Activated T-cell treated with anti-CD3 and anti-CD28 coated beads, Interleukin-2, amount 50 U/mL, for 4 hours (primary cell): ENCODE measurements at regions not wholly inside any gene's neighbourhood (a gene's known extent, or its start where the extent isn't known, plus 50 kb on each side); places are given as distances from the start of the nearest gene placed in this dataset.

Experiments used
- ATAC-seq, 2 donors: fragments of 200-7000 bp; cut with Tn5 transposase; one replicate each; pipeline ENCODE4 v1.10.0; 2021
- DNase-seq: peaks from one replicate; pipeline ENCODE4 v3.0.0-alpha.2; 2020
- H3K27me3 Mint-ChIP-seq: one replicate; pipeline ENCODE4 v1.8.0; 2021; ENCODE audit warnings: low read depth, mixed read lengths
- H3K36me3 Mint-ChIP-seq: one replicate; pipeline ENCODE4 v1.8.0; 2022; ENCODE audit warnings: mixed read lengths; ENCODE audit not compliant: insufficient read depth
- H3K4me1 Mint-ChIP-seq: one replicate; pipeline ENCODE4 v1.8.0; 2021; ENCODE audit warnings: low read depth, mixed read lengths
- H3K4me3 Mint-ChIP-seq: one replicate; pipeline ENCODE4 v1.8.0; 2021; ENCODE audit warnings: mild to moderate bottlenecking, moderate library complexity, mixed read lengths
- H3K9me3 Mint-ChIP-seq: one replicate; pipeline ENCODE4 v1.8.0; 2021; ENCODE audit warnings: mixed read lengths

DNA sequence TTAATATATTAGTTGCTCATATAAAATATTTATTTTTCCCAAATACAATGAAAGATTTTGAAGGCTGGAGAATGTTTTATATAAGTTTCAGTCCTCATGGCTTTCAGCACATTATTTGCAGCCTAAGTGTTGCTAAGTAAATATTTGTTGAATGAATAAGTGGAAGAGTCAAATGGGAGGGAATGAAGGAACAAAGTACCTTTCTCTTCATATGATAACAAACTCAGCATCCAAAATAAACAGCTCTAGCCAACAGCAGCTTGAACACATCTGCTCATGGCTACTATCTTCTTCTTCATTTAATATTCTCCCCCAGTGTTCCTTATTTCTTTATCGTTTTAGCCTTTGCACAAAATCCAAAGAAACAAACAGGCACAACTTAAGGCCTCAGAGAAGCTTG, 385.2 kb upstream of the PIK3C3 start:
- Mint-ChIP-seq H3K4me3 (no peak overlapping the region), H3K27me3 (no peaks in the 10 kb centered on the region), H3K9me3 (peaks cover 3% of the 10 kb centered on the region), H3K4me1 (no peaks in the 10 kb centered on the region), H3K36me3 (no peaks in the 10 kb centered on the region)
- no peak for ATAC-seq
- DNase-seq, result no peak

DNA sequence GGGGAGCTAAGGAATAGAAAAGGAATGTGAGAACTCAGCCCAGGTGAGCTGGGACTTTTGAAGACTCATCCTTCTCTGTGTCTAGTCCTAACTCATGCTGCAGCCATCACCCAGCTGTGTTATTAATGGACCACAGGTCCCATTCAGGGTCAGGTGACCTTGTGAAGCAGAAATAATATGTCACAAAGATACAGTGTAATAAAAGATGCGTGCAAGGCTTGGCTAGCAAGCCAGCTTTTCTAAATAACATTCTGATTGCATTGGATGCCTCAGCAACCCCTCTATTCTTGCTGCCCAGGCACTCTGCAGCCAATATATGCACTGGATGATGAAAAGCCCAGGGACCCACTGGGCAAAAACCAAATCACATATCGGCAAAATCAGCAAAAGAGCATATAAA, 393.1 kb upstream of the PIK3C3 start:
- DNase-seq (no peak), ATAC-seq (no peak)
- peaks cover 9% of the 10 kb centered on the region for H3K9me3 Mint-ChIP-seq
- no peaks in the 10 kb centered on the region for H3K36me3 Mint-ChIP-seq
- no peaks in the 10 kb centered on the region for H3K27me3 Mint-ChIP-seq
- no peak overlapping the region for H3K4me3 Mint-ChIP-seq
- H3K4me1 Mint-ChIP-seq, result no peaks in the 10 kb centered on the region

GRCh38 chr18:41558715-41559114, 396.3 kb upstream of the PIK3C3 start:
- H3K4me1 Mint-ChIP-seq, result no peaks in the 10 kb centered on the region
- H3K36me3 Mint-ChIP-seq, result no peaks in the 10 kb centered on the region
- DNase-seq, result no peak
- no peaks in the 10 kb centered on the region for H3K27me3 Mint-ChIP-seq
- no peak for ATAC-seq
- H3K9me3 Mint-ChIP-seq, result peaks cover 9% of the 10 kb centered on the region
- H3K4me3 Mint-ChIP-seq, result no peak overlapping the region

DNA sequence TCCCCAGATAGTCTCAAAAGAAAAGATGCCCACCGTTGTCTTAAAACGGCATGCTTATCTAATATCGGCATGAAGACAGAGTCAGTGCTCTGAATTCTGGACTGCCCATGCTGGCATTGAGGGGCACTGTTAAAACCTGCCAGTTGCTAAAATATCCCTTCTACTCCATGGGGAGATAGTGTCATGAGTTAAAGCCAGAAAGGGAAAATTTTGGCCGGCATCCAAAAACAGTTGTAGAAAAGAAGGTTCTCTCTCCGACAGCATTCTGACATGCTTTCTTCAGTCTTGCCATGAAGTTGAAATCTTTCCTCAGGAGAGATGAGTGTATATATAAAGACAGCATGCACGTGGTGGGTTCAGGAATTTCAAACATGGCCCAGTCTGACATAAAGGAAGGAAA, 401.3 kb upstream of the PIK3C3 start:
- H3K27me3 Mint-ChIP-seq, result no peaks in the 10 kb centered on the region

GRCh38 chr18:41548521-41549260, 406.3 kb upstream of the PIK3C3 start:
- no peak overlapping the region for H3K4me3 Mint-ChIP-seq
- DNase-seq, result no peak
- no peaks in the 10 kb centered on the region for H3K27me3 Mint-ChIP-seq
- H3K4me1 Mint-ChIP-seq, result no peaks in the 10 kb centered on the region
- H3K9me3 Mint-ChIP-seq, result peaks cover 7% of the 10 kb centered on the region
- H3K36me3 Mint-ChIP-seq, result no peaks in the 10 kb centered on the region
- ATAC-seq, result no peak

More for the DNA sequence above, 401.3 kb upstream of the PIK3C3 start:
- no peak overlapping the region for H3K4me3 Mint-ChIP-seq
- ATAC-seq (no peak), DNase-seq (no peak)
- H3K4me1 Mint-ChIP-seq, result no peaks in the 10 kb centered on the region
- H3K9me3 Mint-ChIP-seq, result peaks cover 3% of the 10 kb centered on the region
- H3K36me3 Mint-ChIP-seq, result no peaks in the 10 kb centered on the region

- Mint-ChIP-seq H3K27me3 (no peaks in the 10 kb centered on the region), H3K4me1 (no peaks in the 10 kb centered on the region), H3K36me3 (no peaks in the 10 kb centered on the region), H3K9me3 (peaks cover 7% of the 10 kb centered on the region), H3K4me3 (no peak overlapping the region)
- no peak for ATAC-seq
- DNase-seq, result no peak
These were observed 409.7 kb upstream of the PIK3C3 start for GRCh38 chr18:41545091-41545888.

GRCh38 chr18:41543815-41544214, 411.2 kb upstream of the PIK3C3 start:
- Mint-ChIP-seq H3K36me3 (no peaks in the 10 kb centered on the region), H3K4me1 (no peaks in the 10 kb centered on the region), H3K27me3 (no peaks in the 10 kb centered on the region), H3K9me3 (peaks cover 7% of the 10 kb centered on the region), H3K4me3 (no peak overlapping the region)
- ATAC-seq, result no peak
- no peak for DNase-seq

GRCh38 chr18:41540237-41540871, 414.7 kb upstream of the PIK3C3 start:
- Mint-ChIP-seq H3K36me3 (no peaks in the 10 kb centered on the region), H3K4me1 (no peaks in the 10 kb centered on the region), H3K27me3 (no peaks in the 10 kb centered on the region), H3K9me3 (peaks cover 7% of the 10 kb centered on the region), H3K4me3 (no peak overlapping the region)
- DNase-seq (no peak), ATAC-seq (no peak)

GRCh38 chr18:41538751-41539150, 416.3 kb upstream of the PIK3C3 start:
- H3K9me3 Mint-ChIP-seq, result peaks cover 12% of the 10 kb centered on the region

GRCh38 chr18:41537666-41538065, 417.4 kb upstream of the PIK3C3 start:
- DNase-seq, result no peak
- H3K4me3 Mint-ChIP-seq, result no peak overlapping the region
- peaks cover 15% of the 10 kb centered on the region for H3K9me3 Mint-ChIP-seq
- no peak for ATAC-seq
- H3K4me1 Mint-ChIP-seq, result no peaks in the 10 kb centered on the region
- H3K27me3 Mint-ChIP-seq, result no peaks in the 10 kb centered on the region
- H3K36me3 Mint-ChIP-seq, result no peaks in the 10 kb centered on the region

More at GRCh38 chr18:41538751-41539150, 416.3 kb upstream of the PIK3C3 start:
- no peaks in the 10 kb centered on the region for H3K4me1 Mint-ChIP-seq
- no peak for ATAC-seq
- no peaks in the 10 kb centered on the region for H3K36me3 Mint-ChIP-seq
- no peak for DNase-seq
- no peak overlapping the region for H3K4me3 Mint-ChIP-seq
- no peaks in the 10 kb centered on the region for H3K27me3 Mint-ChIP-seq

GRCh38 chr18:41532344-41533086, 422.5 kb upstream of the PIK3C3 start:
- Mint-ChIP-seq H3K27me3 (no peaks in the 10 kb centered on the region), H3K36me3 (no peaks in the 10 kb centered on the region), H3K4me1 (no peaks in the 10 kb centered on the region), H3K9me3 (peaks cover 11% of the 10 kb centered on the region), H3K4me3 (no peak overlapping the region)
- ATAC-seq (no peak), DNase-seq (no peak)

GRCh38 chr18:41530970-41531369, 424.1 kb upstream of the PIK3C3 start:
- no peak for DNase-seq
- H3K36me3 Mint-ChIP-seq, result no peaks in the 10 kb centered on the region
- peaks cover 16% of the 10 kb centered on the region for H3K9me3 Mint-ChIP-seq
- no peaks in the 10 kb centered on the region for H3K4me1 Mint-ChIP-seq
- no peak for ATAC-seq
- no peaks in the 10 kb centered on the region for H3K27me3 Mint-ChIP-seq
- H3K4me3 Mint-ChIP-seq, result no peak overlapping the region

- H3K4me3 Mint-ChIP-seq, result no peak overlapping the region
- no peaks in the 10 kb centered on the region for H3K36me3 Mint-ChIP-seq
- ATAC-seq (no peak), DNase-seq (no peak)
- no peaks in the 10 kb centered on the region for H3K27me3 Mint-ChIP-seq
- peaks cover 11% of the 10 kb centered on the region for H3K9me3 Mint-ChIP-seq
- no peaks in the 10 kb centered on the region for H3K4me1 Mint-ChIP-seq
These were observed 425.9 kb upstream of the PIK3C3 start for GRCh38 chr18:41529093-41529492.

DNA sequence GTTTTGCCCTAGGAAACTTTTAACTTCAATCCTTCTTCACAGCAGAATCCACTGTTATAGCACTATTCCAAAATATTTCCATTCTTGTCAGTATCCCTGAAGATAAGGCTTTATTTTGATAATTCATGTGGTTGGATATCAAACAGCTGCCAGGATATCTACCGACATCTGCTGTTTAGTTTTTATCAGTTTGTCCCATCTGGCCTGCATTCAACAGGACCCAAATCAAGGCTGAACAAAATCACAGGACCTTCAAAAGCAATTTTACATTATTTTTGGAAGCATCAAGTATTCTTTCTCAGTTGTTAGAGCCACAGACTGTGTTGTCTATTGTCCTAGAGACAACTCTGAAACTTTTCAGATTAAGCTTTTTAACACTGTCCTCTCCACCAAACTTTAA, 429.0 kb upstream of the PIK3C3 start:
- Mint-ChIP-seq H3K27me3 (no peaks in the 10 kb centered on the region), H3K36me3 (no peaks in the 10 kb centered on the region), H3K9me3 (peaks cover 4% of the 10 kb centered on the region), H3K4me3 (no peak overlapping the region), H3K4me1 (no peaks in the 10 kb centered on the region)
- DNase-seq (no peak), ATAC-seq (no peak)
